HS-5 (cell line): ENCODE measurements at regions not wholly inside any gene's neighbourhood (a gene's known extent, or its start where the extent isn't known, plus 50 kb on each side); places are given as distances from the start of the nearest gene placed in this dataset.
"Not testable (repeated sequence)": the region's sequence is repeated elsewhere in the genome, so short reads cannot be mapped to it uniquely, and the experiment has no call there.

Source experiments
- DNase-seq: peaks from one replicate; pipeline ENCODE4 v3.0.0-alpha.2; 2012; ENCODE audit warnings: low read depth

- DNase-seq: no peak
These were observed 177.5 kb upstream of the S1PR3 start for GRCh38 chr9:88813638-88814209.

- DNase-seq: no peak
These were observed 176.7 kb upstream of the S1PR3 start for GRCh38 chr9:88814577-88814976.

GRCh38 chr9:88816141-88816540 lies 175.1 kb upstream of the S1PR3 start:
- no peak for DNase-seq

GRCh38 chr9:88816591-88816990 lies 174.7 kb upstream of the S1PR3 start:
- DNase-seq: no peak

GRCh38 chr9:88817628-88818027 lies 173.6 kb upstream of the S1PR3 start:
- DNase-seq: no peak

- peak; percentile 64 for DNase-seq
These were observed 172.6 kb upstream of the S1PR3 start for GRCh38 chr9:88818495-88819201.

GRCh38 chr9:88819476-88819875 lies 171.8 kb upstream of the S1PR3 start:
- no peak for DNase-seq

- DNase-seq: no peak
These were observed 171.2 kb upstream of the S1PR3 start for GRCh38 chr9:88820055-88820454.

- DNase-seq: no peak
These were observed 170.1 kb upstream of the S1PR3 start for GRCh38 chr9:88821033-88821745.

- DNase-seq: no peak
These were observed 169.5 kb upstream of the S1PR3 start for GRCh38 chr9:88821746-88822106.

- DNase-seq: no peak
These were observed 166.6 kb upstream of the S1PR3 start for GRCh38 chr9:88824711-88825110.

GRCh38 chr9:88826181-88826580 lies 165.1 kb upstream of the S1PR3 start:
- DNase-seq: no peak

GRCh38 chr9:88826771-88827181 lies 164.5 kb upstream of the S1PR3 start:
- DNase-seq: no peak

GRCh38 chr9:88828018-88828417 lies 163.2 kb upstream of the S1PR3 start:
- DNase-seq: no peak

- no peak for DNase-seq
These were observed 162.7 kb upstream of the S1PR3 start for GRCh38 chr9:88828492-88828974.

GRCh38 chr9:88829276-88829675 lies 162.0 kb upstream of the S1PR3 start:
- no peak for DNase-seq

- DNase-seq: no peak
These were observed 159.4 kb upstream of the S1PR3 start for GRCh38 chr9:88831713-88832407.

GRCh38 chr9:88833946-88834345 lies 157.3 kb upstream of the S1PR3 start:
- no peak for DNase-seq

- DNase-seq: no peak
These were observed 156.2 kb upstream of the S1PR3 start for GRCh38 chr9:88835038-88835466.

- no peak for DNase-seq
These were observed 155.5 kb upstream of the S1PR3 start for GRCh38 chr9:88835772-88836171.

GRCh38 chr9:88837731-88838130 lies 153.5 kb upstream of the S1PR3 start:
- DNase-seq: no peak

- DNase-seq: not testable (repeated sequence)
These were observed 141.4 kb upstream of the S1PR3 start for GRCh38 chr9:88849878-88850277.

- peak; percentile 88 for DNase-seq
These were observed 138.5 kb upstream of the S1PR3 start for GRCh38 chr9:88852794-88853193.
